GM12874 (cell line): ENCODE measurements at regions not wholly inside any gene's neighbourhood (a gene's known extent, or its start where the extent isn't known, plus 50 kb on each side); places are given as distances from the start of the nearest gene placed in this dataset.

ENCODE experiments used
- CTCF ChIP-seq: IDR thresholded peaks from 2 replicates; pipeline ENCODE4 v1.5.1; 2011; ENCODE audit warnings: low read depth, mild to moderate bottlenecking, control low read depth, low read length, moderate library complexity; ENCODE audit not compliant: insufficient read depth

GRCh38 chr1:36621531-36621930, 138.8 kb upstream of the CSF3R start:
- TF ChIP-seq CTCF, result no peak

GRCh38 chr1:36620142-36620541, 137.4 kb upstream of the CSF3R start:
- TF ChIP-seq CTCF, result no peak

GRCh38 chr1:36614991-36615390, 132.3 kb upstream of the CSF3R start:
- no peak for TF ChIP-seq CTCF

- no peak for TF ChIP-seq CTCF
These were observed 131.9 kb upstream of the CSF3R start for GRCh38 chr1:36614571-36614970.

- TF ChIP-seq CTCF, result no peak
These were observed 131.0 kb upstream of the CSF3R start for GRCh38 chr1:36613721-36614120.

- TF ChIP-seq CTCF, result no peak
These were observed 130.2 kb upstream of the CSF3R start for GRCh38 chr1:36612881-36613280.

GRCh38 chr1:36612121-36612520, 129.4 kb upstream of the CSF3R start:
- no peak for TF ChIP-seq CTCF
